ENCODE measurements at regions not wholly inside any gene's neighbourhood (a gene's known extent, or its start where the extent isn't known, plus 50 kb on each side); places are given as distances from the start of the nearest gene placed in this dataset.

DNA sequence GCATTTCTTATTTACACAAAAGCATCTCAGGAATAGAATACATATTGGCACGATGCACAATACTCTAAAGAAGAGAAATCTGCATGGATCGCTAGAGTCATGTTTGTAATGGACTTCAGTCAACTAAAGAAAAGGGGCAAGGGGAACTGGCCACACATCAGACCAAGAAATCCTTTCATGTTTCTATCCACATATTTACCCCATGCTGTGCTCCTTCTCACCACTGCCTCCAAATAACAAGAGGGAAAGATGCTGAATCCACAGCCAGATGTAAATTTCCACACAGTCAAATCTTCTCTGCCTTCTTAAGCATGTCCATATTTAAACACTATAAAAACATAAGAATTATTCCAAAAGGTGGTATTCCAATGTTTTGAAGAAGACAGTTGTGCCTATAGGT lies 67.6 kb downstream of the COX18 start:
- FAIRE-seq (no peak), DNase-seq (ENCODE audit: insufficient read length, low spot score) (no peak)
- TF ChIP-seq, protein P1, sequence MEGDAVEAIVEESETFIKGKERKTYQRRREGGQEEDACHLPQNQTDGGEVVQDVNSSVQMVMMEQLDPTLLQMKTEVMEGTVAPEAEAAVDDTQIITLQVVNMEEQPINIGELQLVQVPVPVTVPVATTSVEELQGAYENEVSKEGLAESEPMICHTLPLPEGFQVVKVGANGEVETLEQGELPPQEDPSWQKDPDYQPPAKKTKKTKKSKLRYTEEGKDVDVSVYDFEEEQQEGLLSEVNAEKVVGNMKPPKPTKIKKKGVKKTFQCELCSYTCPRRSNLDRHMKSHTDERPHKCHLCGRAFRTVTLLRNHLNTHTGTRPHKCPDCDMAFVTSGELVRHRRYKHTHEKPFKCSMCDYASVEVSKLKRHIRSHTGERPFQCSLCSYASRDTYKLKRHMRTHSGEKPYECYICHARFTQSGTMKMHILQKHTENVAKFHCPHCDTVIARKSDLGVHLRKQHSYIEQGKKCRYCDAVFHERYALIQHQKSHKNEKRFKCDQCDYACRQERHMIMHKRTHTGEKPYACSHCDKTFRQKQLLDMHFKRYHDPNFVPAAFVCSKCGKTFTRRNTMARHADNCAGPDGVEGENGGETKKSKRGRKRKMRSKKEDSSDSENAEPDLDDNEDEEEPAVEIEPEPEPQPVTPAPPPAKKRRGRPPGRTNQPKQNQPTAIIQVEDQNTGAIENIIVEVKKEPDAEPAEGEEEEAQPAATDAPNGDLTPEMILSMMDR (IDR thresholded peaks at IDR 0.05; ENCODE audit: insufficient read depth, missing control alignments): no peak

DNA sequence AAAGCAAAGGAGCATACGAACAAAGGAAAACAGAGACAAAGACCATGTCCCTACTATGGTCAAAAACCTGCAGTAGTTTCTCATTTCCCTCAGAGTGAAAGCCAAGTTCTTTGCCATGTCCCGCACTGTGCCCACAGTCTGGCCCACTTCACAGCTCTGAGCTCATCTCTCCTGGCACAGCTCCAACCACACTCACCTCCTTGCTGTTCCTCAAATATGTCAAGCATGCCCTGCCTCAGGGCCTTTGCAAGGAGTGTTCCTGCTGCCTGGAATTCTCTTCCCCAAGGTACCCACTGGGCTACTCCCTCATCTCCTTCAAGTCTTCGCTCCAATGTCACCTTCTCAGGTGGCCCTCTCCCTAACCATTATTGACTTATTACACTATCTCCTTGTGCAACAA lies 72.1 kb downstream of the COX18 start:
- TF ChIP-seq, protein P1 (IDR thresholded peaks at IDR 0.05; ENCODE audit: insufficient read depth, missing control alignments): no peak
- FAIRE-seq (no peak), DNase-seq (ENCODE audit: insufficient read length, low spot score) (no peak)

DNA sequence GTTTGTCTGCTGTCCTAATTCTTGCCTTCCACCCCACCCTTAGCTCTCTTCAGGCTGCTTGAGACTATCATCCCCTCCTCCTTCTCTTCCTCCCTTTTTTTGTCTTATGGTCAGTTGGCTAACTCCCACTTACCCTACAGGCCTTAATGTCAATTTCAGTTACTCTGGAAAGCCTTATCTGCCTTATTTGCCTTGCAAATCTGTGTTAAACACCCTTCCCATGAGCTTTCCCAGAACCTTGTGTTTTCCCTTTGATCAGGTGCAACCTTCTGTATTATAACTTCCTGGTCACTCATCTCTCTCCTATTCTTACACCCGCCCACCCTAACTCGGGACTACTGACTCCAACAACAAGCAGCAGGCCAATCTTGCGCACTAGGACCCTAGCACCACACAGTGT lies 74.8 kb downstream of the COX18 start:
- no peak for DNase-seq (ENCODE audit: insufficient read length, low spot score)
- no peak for FAIRE-seq
- TF ChIP-seq, protein P1 (IDR thresholded peaks at IDR 0.05; ENCODE audit: insufficient read depth, missing control alignments): no peak

DNA sequence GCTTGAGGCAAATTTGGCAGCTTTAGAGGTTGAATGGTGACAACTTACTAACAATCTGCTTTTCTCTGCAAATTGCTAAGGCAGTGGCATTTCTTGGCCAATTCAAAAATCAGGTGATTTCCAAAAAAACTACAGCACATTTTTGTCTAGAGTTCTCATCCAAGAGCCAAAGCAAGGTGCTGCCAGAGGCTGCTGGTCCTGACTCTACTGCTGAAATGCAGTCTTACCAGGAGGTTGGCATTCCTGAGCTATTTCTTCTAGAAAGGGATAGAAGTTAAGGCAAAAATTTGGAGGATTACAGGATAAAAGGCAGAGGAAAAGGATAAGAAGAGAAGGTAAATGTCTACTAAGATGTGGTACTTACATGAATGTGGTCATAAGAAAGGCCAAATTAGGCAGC lies 75.6 kb downstream of the COX18 start:
- DNase-seq (ENCODE audit: insufficient read length, low spot score) (no peak), FAIRE-seq (no peak)
- TF ChIP-seq, protein P1 (IDR thresholded peaks at IDR 0.05; ENCODE audit: insufficient read depth, missing control alignments): no peak

DNA sequence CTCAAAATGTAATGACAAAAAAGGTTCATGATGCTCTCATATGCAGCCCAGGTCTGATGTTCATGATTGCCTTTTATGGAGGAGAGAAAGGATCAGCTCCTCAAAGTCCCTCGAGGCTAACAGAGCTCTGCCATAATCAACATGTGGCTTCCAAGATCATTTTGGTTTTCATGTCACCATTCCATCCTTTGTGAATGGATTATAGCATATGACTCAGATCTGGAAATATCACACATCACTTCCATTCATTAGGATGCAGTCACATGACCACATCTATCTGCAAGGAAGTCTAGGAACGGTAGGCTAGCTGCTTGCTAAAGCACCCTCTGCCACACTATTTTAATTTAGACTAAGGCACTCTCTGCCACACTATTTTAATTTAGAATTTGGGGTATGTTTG lies 77.6 kb downstream of the COX18 start:
- no peak for FAIRE-seq
- TF ChIP-seq, protein P1 (IDR thresholded peaks at IDR 0.05; ENCODE audit: insufficient read depth, missing control alignments): no peak
- DNase-seq (ENCODE audit: insufficient read length, low spot score): no peak

DNA sequence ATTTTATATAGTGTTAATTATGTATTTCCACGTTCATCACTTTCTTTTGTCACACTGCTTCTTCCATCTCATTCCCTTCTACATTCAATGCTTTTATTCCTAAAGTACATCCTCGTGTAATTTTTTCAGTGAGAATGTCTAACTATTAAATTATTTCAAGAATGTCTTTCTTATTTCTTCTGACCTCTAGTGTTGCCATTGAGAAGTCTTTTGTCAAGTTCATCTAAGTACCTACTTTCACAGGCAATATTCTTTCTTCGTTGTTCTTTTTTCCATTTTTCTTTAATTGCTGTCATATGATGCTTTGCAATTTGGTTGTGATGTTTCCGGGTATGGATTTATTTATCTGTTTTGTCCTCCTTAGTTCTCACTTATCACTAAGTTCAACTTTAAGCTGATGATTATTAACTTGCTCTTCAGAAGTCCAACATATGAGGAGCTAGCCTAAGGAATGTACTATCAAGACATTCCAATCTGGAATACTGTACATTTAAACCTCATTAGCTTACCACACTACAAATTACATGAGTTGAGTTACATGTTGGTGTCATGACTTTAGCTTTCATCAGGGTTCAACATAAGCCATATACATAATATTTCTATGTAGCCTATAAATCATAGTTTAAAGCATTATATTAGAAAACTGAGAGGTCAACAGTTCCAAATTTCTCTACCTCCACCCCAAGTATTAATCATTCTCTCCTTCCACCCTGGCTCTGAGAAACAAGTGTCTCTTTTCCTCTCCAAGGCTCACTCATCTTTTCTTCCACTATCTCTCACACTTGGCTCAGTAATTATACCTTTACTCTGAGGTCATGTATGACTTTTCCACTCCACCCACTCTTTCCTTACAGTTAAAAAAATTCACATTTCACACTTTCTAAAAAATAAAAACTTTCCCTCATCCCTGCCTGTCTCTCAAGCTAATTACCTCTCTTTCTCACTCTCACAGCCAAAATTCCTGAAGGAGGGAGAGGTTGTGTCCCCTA lies 81.5 kb downstream of the COX18 start:
- FAIRE-seq (peak; percentile 11), DNase-seq (ENCODE audit: insufficient read length, low spot score) (no peak)
- TF ChIP-seq, protein P1 (IDR thresholded peaks at IDR 0.05; ENCODE audit: insufficient read depth, missing control alignments): no peak

DNA sequence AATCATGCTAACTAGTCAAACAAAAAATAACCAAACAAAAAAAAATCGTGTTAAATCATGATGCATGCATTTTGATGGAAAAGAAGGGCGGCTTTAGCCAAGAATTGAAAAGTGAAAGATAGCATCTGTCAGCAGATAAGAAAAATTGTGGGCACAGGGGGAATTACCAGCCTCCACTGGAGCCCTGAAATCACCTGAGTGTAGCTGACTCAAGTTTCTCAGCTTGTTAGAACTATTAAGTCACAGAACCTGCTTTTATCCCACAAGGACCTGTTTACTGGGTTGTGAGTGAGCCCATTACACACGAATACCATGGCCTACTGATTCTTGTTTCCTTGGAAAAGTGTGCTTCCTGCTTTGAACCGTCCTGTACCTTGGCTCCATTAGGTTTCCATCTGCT lies 85.2 kb downstream of the COX18 start:
- TF ChIP-seq, protein P1 (IDR thresholded peaks at IDR 0.05; ENCODE audit: insufficient read depth, missing control alignments): no peak
- FAIRE-seq (no peak), DNase-seq (ENCODE audit: insufficient read length, low spot score) (no peak)
